OCI-LY7 (cell line): ENCODE measurements at regions not wholly inside any gene's neighbourhood (a gene's known extent, or its start where the extent isn't known, plus 50 kb on each side); places are given as distances from the start of the nearest gene placed in this dataset.

ENCODE experiments used
- BruUV-seq: library from RNA; stranded (reverse); fragments of 400-500 nt; replicated peaks from 2 replicates; lab custom pipeline; 2021; lab: Mats Ljungman, UMichigan
- CTCF ChIA-PET: fragments of 300-600 bp; sonication (Branson Sonifier 250); formaldehyde crosslinking; loops from one replicate; lab custom pipeline; 2022; ENCODE audit warnings: antibody characterized with exemption; ENCODE audit not compliant: unreplicated experiment; lab: Charles Lee
- POLR2A ChIA-PET: fragments of 300-600 bp; sonication (Branson Sonifier 250); formaldehyde crosslinking; loops from one replicate; lab custom pipeline; 2022; ENCODE audit warnings: antibody characterized with exemption; lab: Charles Lee
- DNase-seq: peaks from one replicate; pipeline ENCODE4 v3.0.0-alpha.2; 2015; ENCODE audit warnings: low spot score
- H2AFZ ChIP-seq: fragments of 200-600 bp; sonication (generic), shearing (Covaris generic); 2 replicates; pipeline ENCODE4 v1.6.1; 2014; ENCODE audit warnings: mild to moderate bottlenecking, antibody characterized with exemption, low read length, moderate library complexity
- H3K27ac ChIP-seq: fragments of 200-600 bp; sonication (generic); 2 replicates; pipeline ENCODE4 v1.5.1; 2014; ENCODE audit warnings: mixed run types, low read depth, mild to moderate bottlenecking, moderate library complexity, low read length, inconsistent platforms; ENCODE audit not compliant: poor library complexity, severe bottlenecking
- H3K36me3 ChIP-seq: fragments of 200-600 bp; sonication (generic); 2 replicates; pipeline ENCODE4 v1.6.1; 2014; ENCODE audit warnings: mild to moderate bottlenecking, antibody characterized with exemption, low read length, moderate library complexity, mixed read lengths; ENCODE audit not compliant: insufficient read depth
- H3K4me1 ChIP-seq: fragments of 200-600 bp; sonication (generic); 2 replicates; pipeline ENCODE4 v1.5.1; 2014; ENCODE audit warnings: mild to moderate bottlenecking, low read length; ENCODE audit not compliant: insufficient read depth, poor library complexity, severe bottlenecking
- H3K4me2 ChIP-seq: fragments of 200-600 bp; sonication (generic); 2 replicates; pipeline ENCODE4 v1.6.1; 2014; ENCODE audit warnings: mild to moderate bottlenecking, low read length
- H3K4me3 ChIP-seq: fragments of 200-600 bp; sonication (generic); 2 replicates; pipeline ENCODE4 v1.5.1; 2014; ENCODE audit warnings: mild to moderate bottlenecking, low read depth, low read length; ENCODE audit not compliant: poor library complexity, severe bottlenecking
- H3K79me2 ChIP-seq: fragments of 200-600 bp; sonication (generic); 2 replicates; pipeline ENCODE4 v1.6.1; 2016; ENCODE audit warnings: low read depth, mild to moderate bottlenecking, low read length, moderate library complexity, mixed read lengths; ENCODE audit not compliant: insufficient read depth
- H3K9me2 ChIP-seq: fragments of 200-600 bp; sonication (generic); 2 replicates; pipeline ENCODE4 v1.6.1; 2016; ENCODE audit warnings: mild to moderate bottlenecking, low read length, mixed read lengths; ENCODE audit not compliant: insufficient read depth
- H3K9me3 ChIP-seq: fragments of 200-600 bp; sonication (generic); 2 replicates; pipeline ENCODE4 v1.6.1; 2014; ENCODE audit warnings: mild to moderate bottlenecking, mixed run types, low read length, mixed read lengths
- H4K20me1 ChIP-seq: fragments of 200-600 bp; sonication (generic); 2 replicates; pipeline ENCODE4 v1.6.1; 2014; ENCODE audit warnings: mild to moderate bottlenecking, antibody characterized with exemption, low read length, moderate library complexity, mixed read lengths; ENCODE audit not compliant: insufficient read depth
- EZH2phosphoT487 ChIP-seq: fragments of 200-600 bp; sonication (generic); IDR thresholded peaks from 2 replicates; pipeline ENCODE4 v1.6.1; 2018; ENCODE audit warnings: low read depth, borderline replicate concordance, mild to moderate bottlenecking, mixed run types, antibody characterized with exemption, low read length, moderate library complexity, mixed read lengths
- intact Hi-C: fragments of 100-400 bp; cut with micrococcal nuclease; formaldehyde crosslinking; loops from one replicate; pipeline ENCODE4 v1.10.0; 2022; ENCODE audit not compliant: unreplicated experiment
- TF ChIP-seq, protein P1 (sequence below): fragments of 200-600 bp; sonication (generic); conservative IDR thresholded peaks from 2 replicates; pipeline ENCODE4 v1.5.1; 2014; ENCODE audit warnings: mild to moderate bottlenecking, antibody characterized with exemption, low read length, moderate library complexity, mixed read lengths

DNA sequence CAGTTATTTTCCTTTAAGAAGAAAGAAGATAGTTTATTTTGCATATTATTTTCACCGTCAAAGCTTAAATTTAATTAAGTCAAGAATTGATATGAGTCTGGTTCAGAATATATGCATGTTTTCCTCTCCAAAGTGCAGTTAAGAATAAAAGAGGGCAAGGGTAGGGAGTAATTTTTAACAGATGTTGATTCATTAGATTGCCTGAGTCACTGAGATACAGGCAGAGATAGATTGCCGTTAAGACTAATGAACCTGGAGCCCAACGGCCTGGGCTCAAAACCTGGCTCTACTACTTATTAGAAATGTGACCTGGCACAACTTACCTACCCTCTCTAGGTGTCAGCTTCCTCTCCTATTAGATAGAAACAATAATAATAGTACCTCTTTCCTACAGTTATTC lies 1037.4 kb upstream of the PABPC4L start:
- H3K27ac ChIP-seq: no peak overlapping the region
- H4K20me1 ChIP-seq: no peaks in the 10 kb centered on the region
- H3K9me3 ChIP-seq: no peaks in the 10 kb centered on the region
- BruUV-seq: no TSS peak
- H3K4me2 ChIP-seq: no peak overlapping the region
- H3K79me2 ChIP-seq: no peaks in the 10 kb centered on the region
- H3K9me2 ChIP-seq: no peaks in the 10 kb centered on the region
- TF ChIP-seq, protein P1, sequence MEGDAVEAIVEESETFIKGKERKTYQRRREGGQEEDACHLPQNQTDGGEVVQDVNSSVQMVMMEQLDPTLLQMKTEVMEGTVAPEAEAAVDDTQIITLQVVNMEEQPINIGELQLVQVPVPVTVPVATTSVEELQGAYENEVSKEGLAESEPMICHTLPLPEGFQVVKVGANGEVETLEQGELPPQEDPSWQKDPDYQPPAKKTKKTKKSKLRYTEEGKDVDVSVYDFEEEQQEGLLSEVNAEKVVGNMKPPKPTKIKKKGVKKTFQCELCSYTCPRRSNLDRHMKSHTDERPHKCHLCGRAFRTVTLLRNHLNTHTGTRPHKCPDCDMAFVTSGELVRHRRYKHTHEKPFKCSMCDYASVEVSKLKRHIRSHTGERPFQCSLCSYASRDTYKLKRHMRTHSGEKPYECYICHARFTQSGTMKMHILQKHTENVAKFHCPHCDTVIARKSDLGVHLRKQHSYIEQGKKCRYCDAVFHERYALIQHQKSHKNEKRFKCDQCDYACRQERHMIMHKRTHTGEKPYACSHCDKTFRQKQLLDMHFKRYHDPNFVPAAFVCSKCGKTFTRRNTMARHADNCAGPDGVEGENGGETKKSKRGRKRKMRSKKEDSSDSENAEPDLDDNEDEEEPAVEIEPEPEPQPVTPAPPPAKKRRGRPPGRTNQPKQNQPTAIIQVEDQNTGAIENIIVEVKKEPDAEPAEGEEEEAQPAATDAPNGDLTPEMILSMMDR: no peak
- TF ChIP-seq EZH2phosphoT487: no peak
- no peaks in the 10 kb centered on the region for H3K36me3 ChIP-seq
- ChIA-PET CTCF (no interaction called here), POLR2A (interaction anchor here (0.6 kb wide), 1 partner anchor 98 kb away, joined by 3 read pairs; no protein-coding TSS in a partner anchor)
- intact Hi-C loops: no loop called here
- no peak for DNase-seq
- no peak overlapping the region for H3K4me3 ChIP-seq
- H2AFZ ChIP-seq: no peak overlapping the region
- H3K4me1 ChIP-seq: no peaks in the 10 kb centered on the region

- no peaks in the 10 kb centered on the region for H3K4me1 ChIP-seq
- H3K36me3 ChIP-seq: no peaks in the 10 kb centered on the region
- H2AFZ ChIP-seq: no peak overlapping the region
- DNase-seq: no peak
- H3K9me2 ChIP-seq: no peaks in the 10 kb centered on the region
- TF ChIP-seq, protein P1: no peak
- TF ChIP-seq EZH2phosphoT487: no peak
- H3K9me3 ChIP-seq: no peaks in the 10 kb centered on the region
- H3K4me2 ChIP-seq: no peak overlapping the region
- CTCF ChIA-PET: no interaction called here
- H3K79me2 ChIP-seq: no peaks in the 10 kb centered on the region
- no TSS peak for BruUV-seq
- POLR2A ChIA-PET: no interaction called here
- no peak overlapping the region for H3K4me3 ChIP-seq
- H3K27ac ChIP-seq: no peak overlapping the region
- no peaks in the 10 kb centered on the region for H4K20me1 ChIP-seq
- intact Hi-C loops: no loop called here
These were observed 1034.5 kb upstream of the PABPC4L start for GRCh38 chr4:135236048-135236447.

DNA sequence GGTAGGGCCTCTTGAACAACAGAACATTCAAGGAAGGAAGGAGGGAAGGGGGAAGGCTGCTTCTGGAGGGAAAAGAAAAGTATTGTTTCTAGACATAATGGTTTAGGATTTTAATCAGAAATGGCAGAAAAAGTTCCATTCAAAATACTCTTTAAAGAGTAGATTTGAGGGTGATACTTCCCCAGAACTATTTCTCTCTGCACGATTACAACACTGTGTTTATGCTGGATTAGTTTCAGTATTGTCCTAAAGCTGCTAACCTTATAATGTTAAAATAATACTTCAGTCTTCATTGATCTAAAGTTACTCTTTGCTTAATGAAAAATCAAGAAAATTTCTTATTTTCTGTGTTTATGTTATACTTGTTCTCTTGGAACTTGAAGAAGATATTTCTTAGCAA lies 1026.3 kb upstream of the PABPC4L start:
- H3K79me2 ChIP-seq: no peaks in the 10 kb centered on the region
- no TSS peak for BruUV-seq
- no peak overlapping the region for H3K4me3 ChIP-seq
- no peak overlapping the region for H3K27ac ChIP-seq
- no peaks in the 10 kb centered on the region for H3K4me1 ChIP-seq
- H2AFZ ChIP-seq: no peak overlapping the region
- H4K20me1 ChIP-seq: no peaks in the 10 kb centered on the region
- H3K36me3 ChIP-seq: no peaks in the 10 kb centered on the region
- intact Hi-C loops: no loop called here
- POLR2A ChIA-PET: no interaction called here
- CTCF ChIA-PET: no interaction called here
- DNase-seq: no peak
- TF ChIP-seq, protein P1: no peak
- no peak for TF ChIP-seq EZH2phosphoT487
- no peaks in the 10 kb centered on the region for H3K9me3 ChIP-seq
- no peaks in the 10 kb centered on the region for H3K9me2 ChIP-seq
- no peak overlapping the region for H3K4me2 ChIP-seq
